K562 (cell line): ENCODE measurements at regions not wholly inside any gene's neighbourhood (a gene's known extent, or its start where the extent isn't known, plus 50 kb on each side); places are given as distances from the start of the nearest gene placed in this dataset.

Experiments
- CSDE1 ChIP-seq, 2 experiments: fragments of 450-650 bp; IDR thresholded peaks; 2 replicates each; pipeline ENCODE4 v1.6.1; 2016; ENCODE audit warnings: mild to moderate bottlenecking in 1 of 2
- GATA2 ChIP-seq: sonication (generic); formaldehyde crosslinking; IDR thresholded peaks from 2 replicates; pipeline ENCODE4 v1.4.0; 2020; ENCODE audit warnings: mild to moderate bottlenecking, missing genetic modification reagents
- GTF2F1 ChIP-seq: IDR thresholded peaks from 2 replicates; pipeline ENCODE4 v1.6.1; 2011; ENCODE audit warnings: low read depth, low read length, improper control_type of control experiment
- ZNF23 ChIP-seq: fragments of 250-450 bp; sonication (Bioruptor Pico); IDR thresholded peaks from 2 replicates; pipeline ENCODE4 v1.4.0; 2020; ENCODE audit warnings: mild to moderate bottlenecking
- TF ChIP-seq, protein P1 (sequence below), 3 experiments: IDR thresholded peaks in 2 of 3; conservative IDR thresholded peaks in 1 of 3; 2 replicates each; pipeline ENCODE4 v1.5.1; 2011 to 2012; ENCODE audit warnings: low read length in 3 of 3, mild to moderate bottlenecking in 3 of 3, control low read depth in 2 of 3, improper control_type of control experiment in 1 of 3, inconsistent platforms in 1 of 3, low read depth in 1 of 3, mixed read lengths in 1 of 3, moderate library complexity in 1 of 3; ENCODE audit not compliant: insufficient read depth in 2 of 3

GRCh38 chr20:57106692-57107091 is 159.7 kb downstream of the BMP7 start:
- no peak for TF ChIP-seq ZNF23 (CRISPR knock-in tag)
- no peak for TF ChIP-seq CSDE1 (IDR thresholded peaks at IDR 0.05)
- TF ChIP-seq, protein P1, sequence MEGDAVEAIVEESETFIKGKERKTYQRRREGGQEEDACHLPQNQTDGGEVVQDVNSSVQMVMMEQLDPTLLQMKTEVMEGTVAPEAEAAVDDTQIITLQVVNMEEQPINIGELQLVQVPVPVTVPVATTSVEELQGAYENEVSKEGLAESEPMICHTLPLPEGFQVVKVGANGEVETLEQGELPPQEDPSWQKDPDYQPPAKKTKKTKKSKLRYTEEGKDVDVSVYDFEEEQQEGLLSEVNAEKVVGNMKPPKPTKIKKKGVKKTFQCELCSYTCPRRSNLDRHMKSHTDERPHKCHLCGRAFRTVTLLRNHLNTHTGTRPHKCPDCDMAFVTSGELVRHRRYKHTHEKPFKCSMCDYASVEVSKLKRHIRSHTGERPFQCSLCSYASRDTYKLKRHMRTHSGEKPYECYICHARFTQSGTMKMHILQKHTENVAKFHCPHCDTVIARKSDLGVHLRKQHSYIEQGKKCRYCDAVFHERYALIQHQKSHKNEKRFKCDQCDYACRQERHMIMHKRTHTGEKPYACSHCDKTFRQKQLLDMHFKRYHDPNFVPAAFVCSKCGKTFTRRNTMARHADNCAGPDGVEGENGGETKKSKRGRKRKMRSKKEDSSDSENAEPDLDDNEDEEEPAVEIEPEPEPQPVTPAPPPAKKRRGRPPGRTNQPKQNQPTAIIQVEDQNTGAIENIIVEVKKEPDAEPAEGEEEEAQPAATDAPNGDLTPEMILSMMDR (IDR thresholded peaks at IDR 0.05 in 2 of 3, conservative IDR thresholded peaks at IDR 0.05 in 1 of 3; ENCODE audit: insufficient read depth in 2 of 3, low read depth in 1 of 3, low read length in 3 of 3): no peak
- no peak for TF ChIP-seq GTF2F1
- no peak for TF ChIP-seq GATA2 (CRISPR knock-in tag)
